Psoas muscle (tissue), 7 donors: ENCODE measurements at regions not wholly inside any gene's neighbourhood (a gene's known extent, or its start where the extent isn't known, plus 50 kb on each side); places are given as distances from the start of the nearest gene placed in this dataset.

ENCODE experiments used
- ATAC-seq, 4 donors: fragments of 200-7000 bp; cut with Tn5 transposase; one replicate each; pipeline ENCODE4 v1.9.1; 2020; ENCODE audit warnings: moderate library complexity in 3 of 4, mild to moderate bottlenecking in 2 of 4
- DNase-seq, 2 donors: peaks; one replicate each; pipeline ENCODE4 v3.0.0-alpha.2; 2020
- H3K27ac ChIP-seq: fragments of 200-600 bp; one replicate; pipeline ENCODE4 v1.8.0; 2022
- H3K27me3 ChIP-seq, 3 donors: fragments of 200-600 bp in 1 of 3; one replicate each; pipeline versions ENCODE4 v1.6.1 to v1.8.0; 2013 to 2022; ENCODE audit warnings: low read length in 2 of 3, mild to moderate bottlenecking in 2 of 3, moderate library complexity in 1 of 3; ENCODE audit not compliant: insufficient read depth in 3 of 3
- H3K36me3 ChIP-seq, 2 donors: fragments of 200-600 bp in 1 of 2; one replicate each; pipeline versions ENCODE4 v1.6.1 to v1.8.0; 2013 to 2022; ENCODE audit warnings: low read depth in 1 of 2, mild to moderate bottlenecking in 1 of 2, moderate library complexity in 1 of 2; ENCODE audit not compliant: insufficient read depth in 1 of 2
- H3K4me1 ChIP-seq: fragments of 200-600 bp; one replicate; pipeline ENCODE4 v1.8.0; 2022
- H3K4me3 ChIP-seq: fragments of 200-600 bp; one replicate; pipeline ENCODE4 v1.8.0; 2022; ENCODE audit warnings: mild to moderate bottlenecking
- H3K9me3 ChIP-seq: fragments of 200-600 bp; one replicate; pipeline ENCODE4 v1.8.0; 2022
- CTCF ChIP-seq: fragments of 200-600 bp; IDR thresholded peaks from one replicate; pipeline ENCODE4 v1.8.0; 2022; ENCODE audit warnings: antibody characterized with exemption
- WGBS, 3 donors: extraction: QIAGEN DNeasy Blood & Tissue Kit; methylation state at CpG; one replicate each; pipeline versions ENCODE4 v1.1.6 to v1.1.7; 2013; 5-methylcytosine and 5-hydroxymethylcytosine counted together
- intact Hi-C, 2 donors: fragments of 100-400 bp; cut with DNase I; formaldehyde crosslinking; loops; one replicate each; pipeline versions ENCODE4 v1.11.0 to v1.14.2; 2022
- donor health status: healthy with polysubstance abuse.
- donor health status: DM: no; HTN: no; CAD: no; lungs with moderate emphysema.
- donor health status: Bipolar disorder and iron deficiency.
- donor health status: healthy.
- donor health status: DM: yes; HTN: yes; CAD: no.
- donor health status: DM: no; HTN: no; CAD: no.
- donor health status: DM: yes; HTN: yes; CAD: no.

GRCh38 chr13:91203430-91203829 lies 144.1 kb upstream of the MIR17HG start:
- Histone ChIP-seq H3K9me3 (no peaks in the 10 kb centered on the region), H3K27ac (no peak overlapping the region), H3K4me3 (no peak overlapping the region), H3K27me3 (peaks cover 0 to 3% (median 0%) of the 10 kb centered on the region in 3 donors), H3K4me1 (no peaks in the 10 kb centered on the region), H3K36me3 (no peaks in the 10 kb centered on the region)
- intact Hi-C loops: no loop called here
- 77 to 91% (median 87%) methylated on average over 1 of the region's 1 CpG for WGBS, 3 donors
- TF ChIP-seq CTCF: no peak
- DNase-seq: no peak
- no peak for ATAC-seq

- H3K4me1 ChIP-seq: no peaks in the 10 kb centered on the region
- DNase-seq (no peak), ATAC-seq (no peak)
- H3K27ac ChIP-seq: no peak overlapping the region
- intact Hi-C loops: no loop called here
- 49 to 56% (median 53%) methylated on average over 4 of the region's 4 CpGs for WGBS, 3 donors
- no peak overlapping the region for H3K4me3 ChIP-seq
- peaks cover 0 to 3% (median 0%) of the 10 kb centered on the region in 3 donors for H3K27me3 ChIP-seq
- no peaks in the 10 kb centered on the region for H3K9me3 ChIP-seq
- no peaks in the 10 kb centered on the region for H3K36me3 ChIP-seq
- TF ChIP-seq CTCF: no peak
Observed at GRCh38 chr13:91207261-91207660, 140.2 kb upstream of the MIR17HG start.

GRCh38 chr13:91211510-91211909 lies 136.0 kb upstream of the MIR17HG start:
- no peaks in the 10 kb centered on the region for H3K27me3 ChIP-seq
- H3K4me1 ChIP-seq: no peaks in the 10 kb centered on the region
- no peaks in the 10 kb centered on the region for H3K36me3 ChIP-seq
- DNase-seq (no peak), ATAC-seq (no peak)
- no peak for TF ChIP-seq CTCF
- no peak overlapping the region for H3K4me3 ChIP-seq
- no peaks in the 10 kb centered on the region for H3K9me3 ChIP-seq
- H3K27ac ChIP-seq: no peak overlapping the region
- WGBS, 3 donors: 27 to 43% (median 36%) methylated on average over 3 of the region's 3 CpGs
- intact Hi-C loops: no loop called here

GRCh38 chr13:91212231-91212630 lies 135.3 kb upstream of the MIR17HG start:
- intact Hi-C loops: no loop called here
- Histone ChIP-seq H3K27ac (no peak overlapping the region), H3K27me3 (no peaks in the 10 kb centered on the region), H3K4me3 (no peak overlapping the region), H3K4me1 (no peaks in the 10 kb centered on the region), H3K36me3 (no peaks in the 10 kb centered on the region), H3K9me3 (no peaks in the 10 kb centered on the region)
- DNase-seq (no peak), ATAC-seq (no peak)
- 45 to 47% (median 46%) methylated on average over 5 of the region's 5 CpGs for WGBS, 3 donors
- TF ChIP-seq CTCF: no peak

- intact Hi-C loops: no loop called here
- no peaks in the 10 kb centered on the region for H3K36me3 ChIP-seq
Observed at GRCh38 chr13:91214031-91214430, 133.5 kb upstream of the MIR17HG start.

More at GRCh38 chr13:91214031-91214430, 133.5 kb upstream of the MIR17HG start:
- Histone ChIP-seq H3K4me3 (no peak overlapping the region), H3K9me3 (no peaks in the 10 kb centered on the region), H3K4me1 (no peaks in the 10 kb centered on the region), H3K27ac (no peak overlapping the region), H3K27me3 (no peaks in the 10 kb centered on the region)
- WGBS, 3 donors: 70 to 75% (median 71%) methylated on average over 2 of the region's 2 CpGs
- no peak for ATAC-seq
- TF ChIP-seq CTCF: no peak
- DNase-seq: no peak
